GM19240 (cell line): ENCODE measurements at regions not wholly inside any gene's neighbourhood (a gene's known extent, or its start where the extent isn't known, plus 50 kb on each side); places are given as distances from the start of the nearest gene placed in this dataset.

Experiments used
- DNase-seq: peaks from one replicate; pipeline ENCODE4 v3.0.0; 2011; ENCODE audit warnings: low spot score; ENCODE audit not compliant: insufficient read length

DNA sequence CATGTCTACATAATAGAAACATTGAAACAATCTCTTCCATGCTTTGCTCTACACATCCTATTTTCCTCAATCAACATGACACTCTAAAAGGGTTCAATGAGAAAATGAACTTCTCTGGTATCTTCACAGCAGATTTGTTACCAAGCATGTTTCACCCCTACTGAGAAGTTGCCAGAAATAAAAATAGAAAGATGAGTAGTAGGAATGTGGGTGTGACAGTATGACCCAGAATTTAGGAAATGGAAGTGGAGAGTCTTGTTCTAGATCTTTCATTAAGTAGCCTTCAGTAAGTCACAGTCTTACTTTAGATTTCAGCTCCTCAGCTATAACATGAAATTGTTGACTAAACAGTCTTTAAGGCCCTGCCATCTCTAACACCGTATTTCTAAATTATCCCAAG is 581.8 kb downstream of the EFNA5 start:
- DNase-seq: no peak

DNA sequence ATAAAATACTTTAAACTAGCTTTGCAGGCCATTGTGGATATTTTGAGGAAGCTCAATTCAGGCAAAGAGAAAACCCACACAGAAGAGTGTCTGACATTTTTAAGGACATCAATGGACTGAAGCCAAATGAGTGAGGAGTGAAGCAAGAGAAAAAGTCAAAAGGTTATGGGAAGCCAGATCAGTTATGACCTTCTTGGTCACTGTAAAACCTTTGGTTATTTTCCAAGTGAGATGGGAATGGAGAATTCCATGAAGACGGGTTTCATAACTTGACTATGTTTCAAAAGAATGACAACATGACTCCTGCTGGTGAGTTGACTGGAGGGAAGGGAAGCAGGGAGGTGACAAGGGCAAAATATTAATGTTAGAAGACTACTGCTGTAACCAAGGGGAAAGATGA is 585.2 kb downstream of the EFNA5 start:
- no peak for DNase-seq

DNA sequence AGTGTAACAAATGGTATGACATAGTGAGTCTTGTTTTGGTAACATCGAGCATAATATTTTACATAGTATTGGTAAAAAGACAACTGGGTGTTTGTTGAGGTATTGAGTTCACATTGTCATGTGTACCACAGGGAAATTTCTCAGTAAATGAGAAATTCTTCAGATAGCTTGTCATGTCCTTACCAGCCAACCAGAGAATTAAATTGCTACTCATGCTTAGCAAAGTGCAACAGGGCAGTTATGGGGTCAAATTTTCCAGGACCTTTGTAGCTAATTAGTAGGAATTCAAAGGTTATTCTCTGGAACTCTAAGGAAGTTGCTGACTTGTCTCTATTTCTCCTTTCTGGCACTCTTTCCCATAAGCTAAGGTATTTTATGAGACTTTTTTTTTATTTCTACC is 595.7 kb downstream of the EFNA5 start:
- DNase-seq: no peak

DNA sequence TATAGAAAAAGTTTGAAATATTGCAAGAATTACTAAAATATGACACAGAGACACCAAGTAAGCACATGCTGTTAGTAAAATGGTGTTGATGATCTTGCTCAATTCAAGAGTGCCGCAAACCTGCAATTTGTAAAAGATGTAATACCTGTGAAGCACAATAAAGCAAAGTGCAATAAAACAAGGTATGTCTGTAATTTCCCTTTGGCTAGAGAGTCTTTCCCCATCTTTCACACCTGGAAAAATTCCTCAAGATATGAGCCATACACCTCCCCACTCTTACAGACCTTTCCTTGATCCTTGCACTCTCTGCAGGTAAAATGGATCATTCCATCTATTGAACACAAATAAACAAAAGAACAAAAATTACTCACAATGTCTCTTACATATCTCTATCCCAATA is 597.8 kb downstream of the EFNA5 start:
- DNase-seq: no peak

DNA sequence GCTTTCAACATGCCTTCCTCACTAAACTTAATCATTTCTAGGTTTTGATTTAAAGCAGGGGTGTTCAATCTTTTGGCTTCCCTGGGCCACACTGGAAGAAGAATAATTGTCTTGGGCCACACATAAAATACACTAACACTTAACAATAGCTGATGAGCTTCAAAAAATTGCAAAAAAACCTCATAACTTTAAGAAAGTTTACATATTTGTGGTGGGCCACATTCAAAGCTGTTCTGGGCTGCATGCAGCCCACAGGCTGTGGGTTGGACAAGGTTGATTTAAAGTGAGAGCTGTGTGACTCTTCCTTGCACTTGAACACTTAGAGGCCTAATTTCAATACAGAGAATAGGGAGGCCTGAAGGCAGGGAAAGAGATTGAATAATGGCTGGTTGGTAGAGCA is 598.3 kb downstream of the EFNA5 start:
- no peak for DNase-seq

DNA sequence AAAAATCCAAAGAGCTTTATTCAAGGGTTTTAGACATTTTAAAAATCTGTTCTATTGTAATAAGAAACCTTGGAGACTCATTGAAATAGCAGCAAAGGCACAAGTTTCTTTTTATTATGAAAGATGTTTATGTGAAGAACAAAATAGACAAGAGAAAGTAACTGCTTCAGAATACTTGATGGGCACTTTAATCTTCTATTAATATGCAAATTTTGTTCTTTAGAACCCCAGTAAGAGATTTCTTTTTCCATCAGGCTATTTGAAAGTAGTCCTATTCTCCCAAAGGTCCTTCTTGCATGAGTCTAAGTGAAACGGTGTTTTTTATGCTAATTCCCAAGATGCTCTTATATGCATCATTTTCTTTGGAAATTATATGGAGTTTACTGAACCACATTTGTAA is 602.0 kb downstream of the EFNA5 start:
- no peak for DNase-seq

DNA sequence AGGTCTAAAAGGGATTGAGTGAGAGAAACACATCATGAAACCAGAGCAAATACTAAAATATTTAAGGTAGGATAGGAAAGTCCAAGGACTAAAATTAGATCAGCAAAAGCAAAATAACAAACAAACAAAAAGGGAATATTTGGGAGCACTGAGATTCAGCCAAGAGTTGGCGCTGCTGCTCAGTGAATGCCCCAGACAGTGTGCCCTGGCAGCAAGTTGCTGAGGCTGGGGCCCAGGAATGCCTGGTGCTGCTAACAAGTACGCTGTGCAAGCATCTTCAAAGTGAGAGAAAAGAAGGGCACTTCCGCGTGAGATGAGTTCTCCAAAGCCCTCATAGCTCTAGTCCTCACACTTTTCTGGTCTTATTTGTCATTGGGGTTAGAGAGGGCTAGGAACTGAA is 603.3 kb downstream of the EFNA5 start:
- DNase-seq: no peak

DNA sequence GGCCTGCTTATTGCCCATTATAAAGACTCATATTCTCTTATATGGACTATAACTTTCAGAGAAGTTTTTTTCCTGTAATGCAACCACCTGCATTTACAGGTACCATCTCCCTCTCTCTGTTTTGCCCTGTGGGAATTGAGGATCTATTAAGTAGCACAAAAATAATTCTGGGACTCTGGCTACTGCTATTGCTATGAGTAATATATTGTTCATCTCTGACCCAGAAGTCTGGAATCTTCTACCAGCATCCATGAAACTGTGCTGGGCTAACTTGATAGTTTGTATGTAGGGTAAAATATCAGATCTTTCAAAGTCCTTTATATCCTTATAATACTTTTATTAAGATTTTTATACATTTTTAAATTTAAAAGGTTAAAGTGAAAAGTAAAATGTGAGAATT is 607.2 kb downstream of the EFNA5 start:
- no peak for DNase-seq

DNA sequence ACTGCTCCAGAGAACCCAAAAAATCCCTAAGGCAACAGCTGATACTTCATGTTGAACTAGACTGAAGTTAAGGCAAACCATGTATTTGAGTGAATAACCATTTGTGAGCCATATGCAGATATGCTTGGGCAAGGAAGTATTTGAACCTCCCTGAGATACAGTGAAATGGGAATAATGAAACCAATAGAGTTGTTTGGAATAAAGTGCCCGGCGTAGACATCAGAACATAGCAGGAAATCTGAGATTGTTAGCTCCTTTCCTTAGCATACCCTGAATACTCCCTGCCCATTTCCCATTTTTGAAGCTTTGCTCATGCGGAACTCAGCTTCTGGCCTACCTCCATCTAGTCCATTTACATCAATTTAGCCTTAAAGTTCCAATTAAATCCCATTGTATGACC is 611.9 kb downstream of the EFNA5 start:
- DNase-seq: no peak

DNA sequence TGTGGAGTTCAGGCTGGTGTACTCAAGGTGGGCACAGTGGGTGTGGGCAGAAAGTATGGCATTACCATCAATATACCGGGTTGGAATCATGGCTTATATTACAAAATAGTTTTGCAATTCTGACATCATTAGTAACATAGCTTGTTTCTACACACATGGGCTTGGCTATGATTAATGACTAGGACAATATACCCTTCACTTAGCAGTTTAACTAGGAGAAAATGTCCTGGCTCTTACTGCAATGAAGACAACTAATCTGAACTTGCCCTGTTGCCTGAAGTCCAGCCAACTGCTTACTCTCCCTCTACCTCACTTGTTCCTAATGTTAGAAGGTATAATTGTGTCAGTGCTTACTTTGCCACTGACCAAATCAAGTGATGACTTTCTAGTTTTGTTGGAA is 612.5 kb downstream of the EFNA5 start:
- DNase-seq: no peak

DNA sequence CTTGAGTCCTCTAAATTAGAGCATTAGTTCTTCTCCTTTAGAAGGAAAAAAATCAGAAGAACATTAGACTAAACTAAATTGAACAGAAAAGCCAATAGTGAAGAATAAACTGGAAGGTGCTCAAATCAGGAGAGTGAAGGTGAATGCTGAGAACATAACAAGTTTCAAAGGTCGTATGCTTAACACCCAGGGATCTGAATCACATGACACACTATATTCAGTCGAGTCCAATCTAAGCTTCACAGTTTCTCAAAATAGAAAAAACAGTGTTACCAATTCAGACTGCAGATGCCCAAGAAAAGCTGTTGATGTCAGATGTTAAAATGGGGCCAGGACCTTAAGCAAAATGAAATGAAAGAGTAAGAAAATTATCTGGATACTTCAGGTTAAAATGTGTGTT is 614.5 kb downstream of the EFNA5 start:
- no peak for DNase-seq

DNA sequence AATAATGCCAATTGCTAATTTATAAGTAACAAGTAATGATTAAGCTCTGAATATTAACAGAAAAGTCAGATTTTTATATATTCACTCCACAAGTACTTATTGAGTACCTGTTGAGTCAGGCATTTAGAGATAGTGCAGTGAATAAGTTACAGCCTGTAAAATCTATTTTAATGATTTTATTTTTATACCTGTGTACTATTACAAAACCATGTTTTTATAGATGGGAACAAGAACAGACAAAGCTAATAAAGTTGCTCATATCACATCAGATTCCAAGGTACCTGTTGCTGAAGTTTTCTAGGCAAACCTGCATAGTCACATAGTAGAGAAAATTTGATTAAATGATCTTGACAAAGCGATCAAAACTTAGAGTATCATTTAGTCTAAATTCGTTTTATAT is 623.7 kb downstream of the EFNA5 start:
- no peak for DNase-seq

DNA sequence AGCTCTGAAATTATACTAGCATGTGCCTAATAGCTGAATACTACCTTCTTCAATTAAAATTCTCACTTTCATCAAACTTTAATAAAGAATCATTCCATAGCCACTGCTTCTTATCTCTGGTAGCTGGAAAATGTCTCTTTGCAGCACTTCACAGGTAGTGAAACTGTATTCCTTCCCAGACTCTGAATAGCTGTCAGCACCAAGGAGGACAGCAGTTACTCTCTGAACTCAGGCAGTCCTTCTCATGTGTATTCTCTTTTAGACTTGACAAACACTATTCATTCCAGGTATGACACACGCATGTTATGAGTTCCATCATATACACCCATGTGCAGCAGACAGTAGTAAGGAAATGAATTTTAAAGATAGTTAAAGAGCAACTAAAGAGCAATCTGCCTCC is 627.1 kb downstream of the EFNA5 start:
- no peak for DNase-seq

DNA sequence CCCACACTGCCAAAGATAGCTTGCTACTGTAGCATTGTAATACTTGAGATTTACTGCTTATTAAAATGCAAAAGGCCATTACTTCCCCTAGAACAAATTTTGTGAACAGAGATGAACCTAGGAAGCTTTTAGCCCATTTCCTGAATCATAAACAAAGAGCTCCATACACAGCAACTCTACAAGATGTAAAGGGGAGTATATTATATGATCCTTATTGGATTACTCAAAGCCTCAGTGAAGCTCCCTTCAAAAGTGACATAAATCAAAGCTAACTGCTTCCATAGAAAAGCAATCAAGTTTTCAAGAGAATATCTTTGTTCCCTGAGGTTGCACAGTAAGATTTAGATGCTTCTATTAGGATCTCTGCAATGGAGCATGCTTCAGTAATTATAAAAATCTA is 629.8 kb downstream of the EFNA5 start:
- DNase-seq: no peak

DNA sequence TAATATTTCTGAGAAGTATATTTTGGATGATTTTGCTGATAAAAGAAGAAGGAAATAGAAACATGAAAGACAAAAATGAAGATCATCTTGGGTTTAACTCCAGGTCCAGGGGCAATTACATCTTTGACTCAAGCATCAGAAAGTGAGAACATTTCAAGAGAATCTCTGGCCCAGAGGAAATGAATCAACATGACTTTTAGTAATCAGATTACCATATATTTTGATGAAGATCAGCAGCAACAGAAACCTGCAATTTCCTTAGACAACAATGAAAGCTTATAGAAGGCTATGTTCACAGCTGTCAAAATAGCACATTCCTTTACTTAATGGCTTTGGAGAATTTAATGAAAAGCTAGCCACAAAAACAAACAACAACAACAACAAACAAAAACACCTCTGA is 638.1 kb downstream of the EFNA5 start:
- DNase-seq: no peak

DNA sequence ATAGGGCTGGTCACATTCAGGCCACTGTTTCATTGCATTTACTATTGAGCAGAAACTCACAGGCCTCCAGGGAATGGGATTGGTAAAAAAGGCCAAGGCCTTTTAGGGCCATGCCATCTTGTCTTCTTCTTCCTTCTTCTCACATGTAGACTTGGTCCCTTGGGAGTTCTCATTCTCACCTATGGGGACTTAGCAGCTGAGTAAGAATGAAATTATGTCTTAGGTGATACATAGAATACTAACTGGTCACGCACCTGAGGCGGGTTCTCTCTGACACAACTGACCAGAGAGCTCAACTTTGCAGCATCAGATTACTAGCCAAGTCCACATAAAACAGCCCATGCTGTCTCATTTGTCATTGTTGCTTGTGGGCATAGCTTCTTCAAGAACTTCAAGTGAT is 641.8 kb downstream of the EFNA5 start:
- DNase-seq: no peak

DNA sequence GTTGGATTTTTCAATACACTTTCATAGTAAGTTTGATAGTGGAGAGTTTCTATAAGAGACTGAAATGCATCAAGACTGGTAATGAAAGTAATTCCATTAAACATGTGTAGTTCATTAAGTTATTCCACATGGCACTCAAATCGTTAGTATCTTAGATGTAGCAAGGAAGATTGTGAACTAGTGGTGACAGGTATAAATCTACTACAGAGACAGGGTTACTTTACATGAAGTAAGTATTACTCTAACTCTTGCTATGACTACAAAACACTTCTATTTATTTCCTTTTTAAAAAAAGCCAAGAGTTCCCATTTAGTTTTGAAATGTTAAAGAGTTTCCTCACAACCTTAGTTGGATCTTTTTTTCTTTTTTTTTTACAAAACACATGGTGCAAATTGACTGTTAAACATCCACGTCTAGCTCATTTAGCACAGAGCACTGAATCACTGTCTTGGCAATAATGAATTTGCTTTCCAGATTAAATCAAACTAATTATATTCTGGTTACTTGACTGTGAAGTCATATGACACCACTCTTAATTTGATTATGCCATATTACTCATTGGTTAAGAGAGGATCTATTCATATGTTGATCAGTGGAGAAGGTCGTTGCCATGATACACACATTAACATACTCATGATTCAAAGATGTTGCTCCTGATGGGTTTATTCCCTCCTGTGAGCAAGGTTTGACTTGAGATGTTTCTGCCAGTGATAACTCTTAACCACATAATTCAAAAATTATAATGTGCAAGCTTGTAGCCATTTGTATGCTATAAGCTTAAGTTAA is 644.8 kb downstream of the EFNA5 start:
- no peak for DNase-seq

DNA sequence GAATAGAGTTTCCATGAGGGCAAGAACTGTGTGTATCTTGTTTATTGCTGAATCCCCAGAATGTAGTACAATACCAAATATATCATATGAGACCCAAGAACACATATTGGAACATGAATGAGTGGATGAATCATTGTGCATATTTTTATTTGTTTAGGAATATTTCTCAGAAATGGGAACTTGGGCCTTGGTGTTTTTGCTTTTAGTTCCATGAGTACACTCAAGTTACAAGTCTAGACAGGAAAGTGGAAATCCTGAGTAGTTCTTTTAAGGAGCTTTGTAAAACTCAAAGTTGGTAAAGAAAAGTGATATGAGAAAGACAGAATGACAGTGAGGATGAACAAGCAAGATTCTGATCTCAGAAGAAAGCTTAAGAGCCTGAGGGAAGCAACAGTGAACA is 647.0 kb downstream of the EFNA5 start:
- DNase-seq: no peak

DNA sequence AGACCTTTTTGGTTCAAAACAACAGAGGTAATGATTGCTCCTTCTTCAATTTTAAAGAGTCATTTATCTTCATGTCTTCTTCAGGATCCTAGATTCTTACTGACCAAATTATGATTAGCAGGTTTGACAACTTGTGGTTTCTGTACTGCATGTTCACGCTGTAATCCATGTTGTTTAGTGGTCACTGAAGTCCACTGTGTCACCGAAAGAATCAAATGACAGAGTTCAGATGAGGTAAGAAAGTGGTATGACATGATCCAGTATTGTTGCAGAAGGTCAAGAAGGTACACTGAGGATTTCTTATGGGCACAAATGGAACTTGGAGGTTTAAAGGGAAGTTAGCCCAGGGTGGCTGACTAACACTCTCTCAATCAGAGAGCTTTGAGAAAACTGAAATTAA is 649.2 kb downstream of the EFNA5 start:
- no peak for DNase-seq

DNA sequence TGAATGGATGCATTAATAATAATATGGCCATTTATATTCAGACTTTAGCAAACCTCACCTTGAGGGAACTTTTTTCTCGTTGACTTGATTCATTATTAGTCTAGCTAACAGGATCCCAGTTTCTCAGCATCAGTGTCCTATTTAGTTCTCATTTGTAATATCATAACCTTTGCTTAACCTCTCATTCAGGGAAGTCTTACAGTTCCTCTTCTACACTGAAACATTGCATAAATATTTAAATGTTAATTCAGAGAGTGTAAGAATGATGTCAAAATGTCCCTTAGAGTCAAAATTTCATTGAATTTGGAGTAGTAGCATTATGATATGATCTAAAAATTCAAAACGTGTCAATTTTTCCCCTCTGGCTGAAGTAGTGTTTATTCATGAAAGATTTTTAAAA is 650.1 kb downstream of the EFNA5 start:
- no peak for DNase-seq

DNA sequence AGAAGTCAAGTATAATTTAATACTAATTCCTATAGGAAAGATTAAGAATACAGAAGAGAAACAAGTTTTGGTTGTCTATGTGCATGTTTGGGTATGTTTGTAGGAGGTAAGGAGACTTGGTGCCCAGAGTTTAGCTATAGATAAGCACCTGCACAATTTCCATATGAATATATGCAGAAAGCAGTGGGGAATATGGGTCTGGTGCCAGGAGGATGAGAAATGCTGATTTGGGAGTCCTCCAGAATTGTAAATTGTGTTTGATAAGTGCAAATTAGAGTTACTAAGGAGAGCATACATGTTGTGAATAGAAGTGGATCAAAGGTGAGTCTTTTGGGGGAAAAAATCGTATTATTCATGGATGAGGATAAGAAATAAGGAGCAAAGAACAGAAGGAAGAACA is 653.1 kb downstream of the EFNA5 start:
- no peak for DNase-seq

DNA sequence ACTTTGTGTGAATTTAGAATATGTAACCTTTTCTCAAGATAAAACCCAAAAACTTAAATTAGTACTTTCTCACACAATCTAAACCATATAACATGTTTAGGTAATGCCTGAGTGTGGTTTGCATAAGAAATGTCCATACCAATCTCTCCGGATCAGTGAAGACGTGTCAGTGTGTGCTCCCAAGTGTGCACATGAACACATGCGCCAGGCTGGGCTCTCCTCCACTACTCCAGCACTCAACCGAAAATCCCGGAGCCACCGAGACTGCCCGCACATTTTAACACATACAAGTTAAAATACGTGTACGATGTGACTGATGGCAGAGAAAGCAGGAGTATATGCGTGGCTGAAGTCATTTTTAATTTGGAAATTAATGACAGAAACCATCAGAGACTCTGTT is 658.4 kb downstream of the EFNA5 start:
- no peak for DNase-seq

DNA sequence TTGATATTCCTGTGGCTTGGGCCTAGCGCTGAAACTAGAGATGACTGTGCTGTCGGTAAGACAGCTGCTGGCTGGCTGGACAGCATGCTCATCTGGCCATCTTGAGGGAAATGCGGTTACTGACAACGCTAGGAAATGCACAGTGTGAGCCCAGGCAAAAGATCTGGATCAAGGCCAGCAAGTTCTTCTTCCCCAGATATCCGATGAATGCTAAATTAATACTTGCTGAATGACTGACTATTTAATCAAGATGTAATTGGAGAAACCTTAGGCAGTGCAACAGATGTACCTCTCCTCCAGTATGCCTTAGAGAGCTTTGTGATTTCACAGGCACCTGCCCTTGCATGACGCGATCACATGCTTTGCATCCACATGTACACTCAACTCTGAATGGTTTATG is 659.1 kb downstream of the EFNA5 start:
- no peak for DNase-seq

DNA sequence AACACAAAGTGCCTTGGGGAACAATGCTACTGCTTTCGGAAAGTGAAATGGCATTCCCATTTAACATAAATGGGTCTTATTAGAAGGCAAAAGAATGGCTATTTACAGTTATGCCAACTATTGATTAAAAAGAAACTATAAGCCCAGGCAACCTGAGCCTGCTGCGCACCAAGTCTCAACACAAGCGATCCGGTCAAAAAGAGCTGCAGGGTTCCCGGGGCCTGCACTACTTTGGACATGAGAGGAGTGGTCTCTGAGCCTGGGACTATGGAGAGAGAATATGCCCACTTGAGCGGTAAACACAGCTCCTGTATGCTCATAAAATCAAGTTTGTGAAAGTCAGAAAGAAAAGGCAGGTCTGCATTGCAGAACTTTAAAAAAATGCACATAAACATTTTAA is 660.7 kb downstream of the EFNA5 start:
- no peak for DNase-seq
